ENCODE measurements at regions not wholly inside any gene's neighbourhood (a gene's known extent, or its start where the extent isn't known, plus 50 kb on each side); places are given as distances from the start of the nearest gene placed in this dataset.

- TF ChIP-seq, protein P1, sequence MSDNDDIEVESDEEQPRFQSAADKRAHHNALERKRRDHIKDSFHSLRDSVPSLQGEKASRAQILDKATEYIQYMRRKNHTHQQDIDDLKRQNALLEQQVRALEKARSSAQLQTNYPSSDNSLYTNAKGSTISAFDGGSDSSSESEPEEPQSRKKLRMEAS (IDR thresholded peaks at IDR 0.05) = no peak
- TF ChIP-seq, protein P2, sequence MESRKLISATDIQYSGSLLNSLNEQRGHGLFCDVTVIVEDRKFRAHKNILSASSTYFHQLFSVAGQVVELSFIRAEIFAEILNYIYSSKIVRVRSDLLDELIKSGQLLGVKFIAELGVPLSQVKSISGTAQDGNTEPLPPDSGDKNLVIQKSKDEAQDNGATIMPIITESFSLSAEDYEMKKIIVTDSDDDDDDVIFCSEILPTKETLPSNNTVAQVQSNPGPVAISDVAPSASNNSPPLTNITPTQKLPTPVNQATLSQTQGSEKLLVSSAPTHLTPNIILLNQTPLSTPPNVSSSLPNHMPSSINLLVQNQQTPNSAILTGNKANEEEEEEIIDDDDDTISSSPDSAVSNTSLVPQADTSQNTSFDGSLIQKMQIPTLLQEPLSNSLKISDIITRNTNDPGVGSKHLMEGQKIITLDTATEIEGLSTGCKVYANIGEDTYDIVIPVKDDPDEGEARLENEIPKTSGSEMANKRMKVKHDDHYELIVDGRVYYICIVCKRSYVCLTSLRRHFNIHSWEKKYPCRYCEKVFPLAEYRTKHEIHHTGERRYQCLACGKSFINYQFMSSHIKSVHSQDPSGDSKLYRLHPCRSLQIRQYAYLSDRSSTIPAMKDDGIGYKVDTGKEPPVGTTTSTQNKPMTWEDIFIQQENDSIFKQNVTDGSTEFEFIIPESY (IDR thresholded peaks at IDR 0.05) = no peak
- TF ChIP-seq RXRA (IDR thresholded peaks at IDR 0.05) (no peak), GABPA (IDR thresholded peaks at IDR 0.05 in 1 of 2, conservative IDR thresholded peaks at IDR 0.05 in 1 of 2) (no peak), HNF4G (IDR thresholded peaks at IDR 0.05) (no peak), JUND (IDR thresholded peaks at IDR 0.05) (no peak), NR2F2 (IDR thresholded peaks at IDR 0.05) (no peak), SP1 (IDR thresholded peaks at IDR 0.05) (no peak)
These were observed 159.8 kb downstream of the CGGBP1 start (continued) for GRCh38 chr3:87898971-87899370.

DNA sequence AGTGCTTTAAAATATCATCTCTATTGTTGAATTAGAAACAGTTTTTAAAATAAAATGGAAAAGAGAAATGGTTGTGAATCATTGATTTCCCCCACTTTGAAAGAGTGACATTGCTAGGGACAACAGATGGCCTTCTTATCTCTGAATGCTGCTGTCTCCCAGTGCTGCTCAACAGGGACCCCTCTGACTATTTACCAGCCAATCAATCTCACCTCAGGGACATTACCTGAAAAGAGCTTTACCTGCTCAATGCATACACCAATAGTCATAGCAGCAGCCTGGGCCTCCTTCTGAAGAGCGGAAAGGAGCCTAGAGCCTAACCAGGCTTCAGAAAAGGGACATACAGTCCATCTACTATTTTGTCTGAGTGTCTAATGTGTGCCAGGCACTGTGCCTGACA is 162.8 kb downstream of the CGGBP1 start:
- Histone ChIP-seq H3K4me3 (ENCODE audit: low read depth in 1 of 3, low read length in 3 of 3) (no peak overlapping the region), H3K9ac (ENCODE audit: low read depth in 1 of 2, low read length in 2 of 2) (no peak overlapping the region), H3K9me3 (ENCODE audit: control insufficient read depth in 4 of 4, low read length in 3 of 4) (no peaks in the 10 kb centered on the region), H3K4me1 (ENCODE audit: control insufficient read depth in 4 of 4, insufficient read depth in 4 of 4, low read length in 3 of 4) (no peaks in the 10 kb centered on the region), H3K27me3 (ENCODE audit: control insufficient read depth in 4 of 4, insufficient read depth in 4 of 4, low read length in 3 of 4) (no peaks in the 10 kb centered on the region), H3K27ac (ENCODE audit: low read depth in 1 of 2, low read length in 2 of 2) (no peak overlapping the region), H3K36me3 (ENCODE audit: control insufficient read depth in 4 of 4, insufficient read depth in 3 of 4, low read depth in 1 of 4, low read length in 3 of 4) (no peaks in the 10 kb centered on the region)
- TF ChIP-seq EGR1 (IDR thresholded peaks at IDR 0.05; ENCODE audit: low read depth in 2 of 2) = no peak
- TF ChIP-seq RXRA (IDR thresholded peaks at IDR 0.05) = no peak
- no peak for TF ChIP-seq RAD21 (IDR thresholded peaks at IDR 0.05)
- no peak for TF ChIP-seq GABPA (IDR thresholded peaks at IDR 0.05 in 1 of 2, conservative IDR thresholded peaks at IDR 0.05 in 1 of 2)
- no peak for TF ChIP-seq HNF4A (conservative IDR thresholded peaks at IDR 0.05)
- no peak for TF ChIP-seq JUND (IDR thresholded peaks at IDR 0.05)
- TF ChIP-seq, protein P3, sequence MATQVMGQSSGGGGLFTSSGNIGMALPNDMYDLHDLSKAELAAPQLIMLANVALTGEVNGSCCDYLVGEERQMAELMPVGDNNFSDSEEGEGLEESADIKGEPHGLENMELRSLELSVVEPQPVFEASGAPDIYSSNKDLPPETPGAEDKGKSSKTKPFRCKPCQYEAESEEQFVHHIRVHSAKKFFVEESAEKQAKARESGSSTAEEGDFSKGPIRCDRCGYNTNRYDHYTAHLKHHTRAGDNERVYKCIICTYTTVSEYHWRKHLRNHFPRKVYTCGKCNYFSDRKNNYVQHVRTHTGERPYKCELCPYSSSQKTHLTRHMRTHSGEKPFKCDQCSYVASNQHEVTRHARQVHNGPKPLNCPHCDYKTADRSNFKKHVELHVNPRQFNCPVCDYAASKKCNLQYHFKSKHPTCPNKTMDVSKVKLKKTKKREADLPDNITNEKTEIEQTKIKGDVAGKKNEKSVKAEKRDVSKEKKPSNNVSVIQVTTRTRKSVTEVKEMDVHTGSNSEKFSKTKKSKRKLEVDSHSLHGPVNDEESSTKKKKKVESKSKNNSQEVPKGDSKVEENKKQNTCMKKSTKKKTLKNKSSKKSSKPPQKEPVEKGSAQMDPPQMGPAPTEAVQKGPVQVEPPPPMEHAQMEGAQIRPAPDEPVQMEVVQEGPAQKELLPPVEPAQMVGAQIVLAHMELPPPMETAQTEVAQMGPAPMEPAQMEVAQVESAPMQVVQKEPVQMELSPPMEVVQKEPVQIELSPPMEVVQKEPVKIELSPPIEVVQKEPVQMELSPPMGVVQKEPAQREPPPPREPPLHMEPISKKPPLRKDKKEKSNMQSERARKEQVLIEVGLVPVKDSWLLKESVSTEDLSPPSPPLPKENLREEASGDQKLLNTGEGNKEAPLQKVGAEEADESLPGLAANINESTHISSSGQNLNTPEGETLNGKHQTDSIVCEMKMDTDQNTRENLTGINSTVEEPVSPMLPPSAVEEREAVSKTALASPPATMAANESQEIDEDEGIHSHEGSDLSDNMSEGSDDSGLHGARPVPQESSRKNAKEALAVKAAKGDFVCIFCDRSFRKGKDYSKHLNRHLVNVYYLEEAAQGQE (IDR thresholded peaks at IDR 0.05) = no peak
- no peak for TF ChIP-seq YY1 (IDR thresholded peaks at IDR 0.05)
- no peak for TF ChIP-seq NR2F2 (IDR thresholded peaks at IDR 0.05)
- TF ChIP-seq FOXA1 (IDR thresholded peaks at IDR 0.05) = no peak
- TF ChIP-seq, protein P2 (IDR thresholded peaks at IDR 0.05) = no peak
- TF ChIP-seq HNF4G (IDR thresholded peaks at IDR 0.05) = no peak
- no peak for TF ChIP-seq ATF3 (IDR thresholded peaks at IDR 0.05)
- TF ChIP-seq TAF1 (conservative IDR thresholded peaks at IDR 0.05) = no peak
- TF ChIP-seq FOXA2 (IDR thresholded peaks at IDR 0.05) = no peak
- TF ChIP-seq, protein P1 (IDR thresholded peaks at IDR 0.05) = no peak
- no peak for TF ChIP-seq SP1 (IDR thresholded peaks at IDR 0.05)
- TF ChIP-seq, protein P4, sequence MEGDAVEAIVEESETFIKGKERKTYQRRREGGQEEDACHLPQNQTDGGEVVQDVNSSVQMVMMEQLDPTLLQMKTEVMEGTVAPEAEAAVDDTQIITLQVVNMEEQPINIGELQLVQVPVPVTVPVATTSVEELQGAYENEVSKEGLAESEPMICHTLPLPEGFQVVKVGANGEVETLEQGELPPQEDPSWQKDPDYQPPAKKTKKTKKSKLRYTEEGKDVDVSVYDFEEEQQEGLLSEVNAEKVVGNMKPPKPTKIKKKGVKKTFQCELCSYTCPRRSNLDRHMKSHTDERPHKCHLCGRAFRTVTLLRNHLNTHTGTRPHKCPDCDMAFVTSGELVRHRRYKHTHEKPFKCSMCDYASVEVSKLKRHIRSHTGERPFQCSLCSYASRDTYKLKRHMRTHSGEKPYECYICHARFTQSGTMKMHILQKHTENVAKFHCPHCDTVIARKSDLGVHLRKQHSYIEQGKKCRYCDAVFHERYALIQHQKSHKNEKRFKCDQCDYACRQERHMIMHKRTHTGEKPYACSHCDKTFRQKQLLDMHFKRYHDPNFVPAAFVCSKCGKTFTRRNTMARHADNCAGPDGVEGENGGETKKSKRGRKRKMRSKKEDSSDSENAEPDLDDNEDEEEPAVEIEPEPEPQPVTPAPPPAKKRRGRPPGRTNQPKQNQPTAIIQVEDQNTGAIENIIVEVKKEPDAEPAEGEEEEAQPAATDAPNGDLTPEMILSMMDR (IDR thresholded peaks at IDR 0.05; ENCODE audit: low read depth, low read length, missing input control) = no peak
- WGBS = 71% methylated on average over 1 of the region's 1 CpG
- DNase-seq (ENCODE audit: low spot score) = no peak

Data from liver (tissue), 8 donors.